Panc1 (cell line): ENCODE measurements at regions not wholly inside any gene's neighbourhood (a gene's known extent, or its start where the extent isn't known, plus 50 kb on each side); places are given as distances from the start of the nearest gene placed in this dataset.

Source experiments
- POLR2AphosphoS5 ChIP-seq: IDR thresholded peaks from 2 replicates; pipeline ENCODE4 v1.6.1; 2012; ENCODE audit warnings: mild to moderate bottlenecking, low read depth, low read length, moderate library complexity
- TF ChIP-seq, protein P1 (sequence below): fragments of 450-650 bp; IDR thresholded peaks from 2 replicates; pipeline ENCODE4 v1.5.1; 2017; ENCODE audit warnings: mild to moderate bottlenecking
- TF ChIP-seq, protein P2 (sequence below), 2 experiments: IDR thresholded peaks; 2 replicates each; pipeline ENCODE4 v1.6.1; 2011 to 2012; ENCODE audit warnings: low read depth in 2 of 2, control low read depth in 1 of 2, low read length in 1 of 2, mild to moderate bottlenecking in 1 of 2, moderate library complexity in 1 of 2; ENCODE audit not compliant: insufficient read depth in 1 of 2

DNA sequence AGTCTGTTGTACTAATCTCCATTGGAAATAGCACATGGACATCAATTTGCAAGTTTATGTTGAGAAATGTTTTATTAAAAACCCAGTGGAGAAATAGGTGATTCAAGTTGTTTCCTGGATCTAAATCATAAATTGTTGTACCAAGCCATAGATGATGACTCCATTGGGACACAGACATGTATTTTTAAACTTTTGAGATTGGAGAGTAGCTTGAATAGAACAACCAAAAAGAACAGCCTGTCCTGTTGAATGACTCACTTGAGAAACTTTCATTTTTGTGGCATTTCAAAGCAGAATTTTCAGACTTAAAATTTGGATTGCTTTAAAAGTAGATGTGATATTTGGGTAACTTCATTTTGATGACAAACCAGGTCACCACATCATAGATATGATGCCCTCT, 197.5 kb downstream of the GPAM start:
- TF ChIP-seq, protein P1, sequence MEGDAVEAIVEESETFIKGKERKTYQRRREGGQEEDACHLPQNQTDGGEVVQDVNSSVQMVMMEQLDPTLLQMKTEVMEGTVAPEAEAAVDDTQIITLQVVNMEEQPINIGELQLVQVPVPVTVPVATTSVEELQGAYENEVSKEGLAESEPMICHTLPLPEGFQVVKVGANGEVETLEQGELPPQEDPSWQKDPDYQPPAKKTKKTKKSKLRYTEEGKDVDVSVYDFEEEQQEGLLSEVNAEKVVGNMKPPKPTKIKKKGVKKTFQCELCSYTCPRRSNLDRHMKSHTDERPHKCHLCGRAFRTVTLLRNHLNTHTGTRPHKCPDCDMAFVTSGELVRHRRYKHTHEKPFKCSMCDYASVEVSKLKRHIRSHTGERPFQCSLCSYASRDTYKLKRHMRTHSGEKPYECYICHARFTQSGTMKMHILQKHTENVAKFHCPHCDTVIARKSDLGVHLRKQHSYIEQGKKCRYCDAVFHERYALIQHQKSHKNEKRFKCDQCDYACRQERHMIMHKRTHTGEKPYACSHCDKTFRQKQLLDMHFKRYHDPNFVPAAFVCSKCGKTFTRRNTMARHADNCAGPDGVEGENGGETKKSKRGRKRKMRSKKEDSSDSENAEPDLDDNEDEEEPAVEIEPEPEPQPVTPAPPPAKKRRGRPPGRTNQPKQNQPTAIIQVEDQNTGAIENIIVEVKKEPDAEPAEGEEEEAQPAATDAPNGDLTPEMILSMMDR = no peak
- TF ChIP-seq, protein P2, sequence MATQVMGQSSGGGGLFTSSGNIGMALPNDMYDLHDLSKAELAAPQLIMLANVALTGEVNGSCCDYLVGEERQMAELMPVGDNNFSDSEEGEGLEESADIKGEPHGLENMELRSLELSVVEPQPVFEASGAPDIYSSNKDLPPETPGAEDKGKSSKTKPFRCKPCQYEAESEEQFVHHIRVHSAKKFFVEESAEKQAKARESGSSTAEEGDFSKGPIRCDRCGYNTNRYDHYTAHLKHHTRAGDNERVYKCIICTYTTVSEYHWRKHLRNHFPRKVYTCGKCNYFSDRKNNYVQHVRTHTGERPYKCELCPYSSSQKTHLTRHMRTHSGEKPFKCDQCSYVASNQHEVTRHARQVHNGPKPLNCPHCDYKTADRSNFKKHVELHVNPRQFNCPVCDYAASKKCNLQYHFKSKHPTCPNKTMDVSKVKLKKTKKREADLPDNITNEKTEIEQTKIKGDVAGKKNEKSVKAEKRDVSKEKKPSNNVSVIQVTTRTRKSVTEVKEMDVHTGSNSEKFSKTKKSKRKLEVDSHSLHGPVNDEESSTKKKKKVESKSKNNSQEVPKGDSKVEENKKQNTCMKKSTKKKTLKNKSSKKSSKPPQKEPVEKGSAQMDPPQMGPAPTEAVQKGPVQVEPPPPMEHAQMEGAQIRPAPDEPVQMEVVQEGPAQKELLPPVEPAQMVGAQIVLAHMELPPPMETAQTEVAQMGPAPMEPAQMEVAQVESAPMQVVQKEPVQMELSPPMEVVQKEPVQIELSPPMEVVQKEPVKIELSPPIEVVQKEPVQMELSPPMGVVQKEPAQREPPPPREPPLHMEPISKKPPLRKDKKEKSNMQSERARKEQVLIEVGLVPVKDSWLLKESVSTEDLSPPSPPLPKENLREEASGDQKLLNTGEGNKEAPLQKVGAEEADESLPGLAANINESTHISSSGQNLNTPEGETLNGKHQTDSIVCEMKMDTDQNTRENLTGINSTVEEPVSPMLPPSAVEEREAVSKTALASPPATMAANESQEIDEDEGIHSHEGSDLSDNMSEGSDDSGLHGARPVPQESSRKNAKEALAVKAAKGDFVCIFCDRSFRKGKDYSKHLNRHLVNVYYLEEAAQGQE (IDR thresholded peaks at IDR 0.05; ENCODE audit: insufficient read depth in 1 of 2, low read depth in 2 of 2, low read length in 1 of 2) = no peak
- TF ChIP-seq POLR2AphosphoS5 = no peak
